SH-SY5Y (cell line): ENCODE measurements at regions not wholly inside any gene's neighbourhood (a gene's known extent, or its start where the extent isn't known, plus 50 kb on each side); places are given as distances from the start of the nearest gene placed in this dataset.

Experiments used
- GATA2 ChIP-seq: IDR thresholded peaks from 2 replicates; pipeline ENCODE4 v1.6.1; 2011; ENCODE audit warnings: mild to moderate bottlenecking, low read depth, low read length
- GATA3 ChIP-seq: IDR thresholded peaks from 2 replicates; pipeline ENCODE4 v1.6.1; 2011; ENCODE audit warnings: low read depth, mild to moderate bottlenecking, low read length, moderate library complexity

DNA sequence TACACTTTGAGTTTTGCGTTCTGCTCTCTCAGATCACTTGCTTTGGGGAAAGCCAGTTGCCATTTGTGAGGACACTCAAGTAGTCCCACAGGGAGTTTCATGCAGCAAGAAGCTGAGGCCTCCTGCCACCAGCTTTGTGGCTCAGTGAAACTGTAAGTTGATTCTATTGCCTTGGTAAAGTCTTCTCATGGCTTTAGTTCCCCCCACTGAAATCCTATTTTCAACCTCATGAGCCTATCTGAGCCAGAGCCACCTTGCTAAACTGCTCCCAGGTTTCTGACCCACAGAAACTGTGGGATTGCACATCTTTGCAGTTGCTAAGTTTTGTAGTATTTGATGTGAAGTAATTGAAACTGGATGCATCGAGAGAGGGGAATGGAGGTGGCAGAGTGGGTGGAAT is 85.4 kb upstream of the TOP3B start:
- TF ChIP-seq GATA2 (no peak), GATA3 (no peak)
